PC-3 (cell line): ENCODE measurements at regions not wholly inside any gene's neighbourhood (a gene's known extent, or its start where the extent isn't known, plus 50 kb on each side); places are given as distances from the start of the nearest gene placed in this dataset.

Experiments
- ATAC-seq: fragments of 200-7000 bp; cut with Tn5 transposase; 2 replicates; pipeline ENCODE4 v1.9.1; 2020; ENCODE audit warnings: mild to moderate bottlenecking, moderate library complexity
- BruUV-seq: library from RNA; stranded (reverse); fragments of 400-500 nt; replicated peaks from 2 replicates; lab custom pipeline; 2021; lab: Mats Ljungman, UMichigan
- CTCF ChIA-PET: fragments of 300-600 bp; sonication (Branson Sonifier 250); formaldehyde crosslinking; loops from one replicate; lab custom pipeline; 2022; ENCODE audit warnings: antibody characterized with exemption; lab: Charles Lee
- POLR2A ChIA-PET: fragments of 300-600 bp; sonication (Branson Sonifier 250); formaldehyde crosslinking; loops from one replicate; lab custom pipeline; 2022; ENCODE audit warnings: antibody characterized with exemption; ENCODE audit not compliant: unreplicated experiment; lab: Charles Lee
- DNase-seq: peaks from one replicate; pipeline ENCODE4 v3.0.0-alpha.2; 2015
- H2AFZ ChIP-seq: fragments of 300-600 bp; sonication (generic); 2 replicates; pipeline ENCODE4 v1.6.0; 2016; ENCODE audit warnings: antibody characterized with exemption, low read length
- H3F3A ChIP-seq: fragments of 300-600 bp; sonication (generic); one replicate; pipeline ENCODE4 v1.6.0; 2017; ENCODE audit warnings: antibody characterized with exemption, low read length, control low read depth, mild to moderate bottlenecking; ENCODE audit not compliant: unreplicated experiment
- H3K27ac ChIP-seq: fragments of 300-600 bp; sonication (generic); 2 replicates; pipeline ENCODE4 v1.5.1; 2016; ENCODE audit warnings: mild to moderate bottlenecking, low read length
- H3K27me3 ChIP-seq: fragments of 300-600 bp; sonication (generic); 2 replicates; pipeline ENCODE4 v1.6.1; 2016; ENCODE audit warnings: low read length, mixed read lengths
- H3K36me3 ChIP-seq: fragments of 300-600 bp; sonication (generic); 2 replicates; pipeline ENCODE4 v1.6.1; 2016; ENCODE audit warnings: low read depth, mixed run types, low read length, mixed read lengths
- H3K4me1 ChIP-seq: fragments of 300-600 bp; sonication (generic); 2 replicates; pipeline ENCODE4 v1.5.1; 2016; ENCODE audit warnings: low read length; ENCODE audit not compliant: insufficient read depth
- H3K4me2 ChIP-seq: fragments of 300-600 bp; sonication (generic); 2 replicates; pipeline ENCODE4 v1.6.0; 2016; ENCODE audit warnings: low read length
- H3K4me3 ChIP-seq: fragments of 300-600 bp; sonication (generic); 2 replicates; pipeline ENCODE4 v1.5.1; 2016; ENCODE audit warnings: mild to moderate bottlenecking, low read length, mixed read lengths
- H3K79me2 ChIP-seq: fragments of 300-600 bp; sonication (generic); 2 replicates; pipeline ENCODE4 v1.6.1; 2017; ENCODE audit warnings: low read length, mixed read lengths
- H3K9ac ChIP-seq: fragments of 300-600 bp; sonication (generic); 2 replicates; pipeline ENCODE4 v1.6.0; 2016; ENCODE audit warnings: mild to moderate bottlenecking, low read length
- H3K9me2 ChIP-seq: fragments of 300-600 bp; sonication (generic); replicated peaks from 2 replicates; pipeline ENCODE4 v1.6.1; 2016; ENCODE audit warnings: mixed run types, low read length, mixed read lengths
- H3K9me3 ChIP-seq: fragments of 300-600 bp; sonication (generic); 2 replicates; pipeline ENCODE4 v1.6.1; 2016; ENCODE audit warnings: low read length, mixed read lengths
- H4K20me1 ChIP-seq: fragments of 300-600 bp; sonication (generic); 2 replicates; pipeline ENCODE4 v1.6.1; 2016; ENCODE audit warnings: low read length, mixed read lengths
- EZH2 ChIP-seq: fragments of 300-600 bp; sonication (generic); IDR thresholded peaks from one replicate; pipeline ENCODE4 v1.6.1; 2017; ENCODE audit warnings: antibody characterized with exemption, mild to moderate bottlenecking, low read length; ENCODE audit not compliant: unreplicated experiment
- EZH2phosphoT487 ChIP-seq: fragments of 300-600 bp; sonication (generic); IDR thresholded peaks from 2 replicates; pipeline ENCODE4 v1.6.1; 2018; ENCODE audit warnings: mild to moderate bottlenecking, antibody characterized with exemption, low read length, borderline replicate concordance
- intact Hi-C: fragments of 100-400 bp; cut with micrococcal nuclease; formaldehyde crosslinking; loops from 2 replicates; pipeline ENCODE4 v1.9.0; 2023
- TF ChIP-seq, protein P1 (sequence below): fragments of 300-600 bp; sonication (generic); conservative IDR thresholded peaks from 2 replicates; pipeline ENCODE4 v1.5.1; 2017; ENCODE audit warnings: antibody characterized with exemption, low read depth, mild to moderate bottlenecking, low read length

DNA sequence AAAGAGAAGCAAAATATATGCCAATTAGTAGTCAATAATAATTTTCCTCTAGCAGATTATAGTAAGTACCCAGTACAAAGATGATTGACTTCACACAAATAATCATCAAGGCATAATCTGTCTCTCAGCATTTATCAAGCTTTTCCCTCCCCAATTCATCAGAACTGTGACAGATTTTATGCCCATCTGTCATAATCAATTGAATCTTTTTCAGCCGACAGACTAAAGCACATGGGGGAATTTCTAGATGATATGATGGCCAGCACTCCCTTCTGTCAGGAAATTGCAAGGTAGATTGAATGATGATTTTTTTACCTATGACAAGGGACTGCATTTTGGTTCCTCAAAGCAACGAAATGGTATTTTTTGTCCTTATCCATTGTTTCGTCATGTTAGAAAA lies 227.1 kb upstream of the CYLC2 start:
- no peaks in the 10 kb centered on the region for H3K36me3 ChIP-seq
- CTCF ChIA-PET = no interaction called here
- no peak overlapping the region for H3K9ac ChIP-seq
- H3K27ac ChIP-seq = no peak overlapping the region
- no peak for DNase-seq
- no peak overlapping the region for H3K4me3 ChIP-seq
- no peaks in the 10 kb centered on the region for H3K9me3 ChIP-seq
- no peak overlapping the region for H3K4me2 ChIP-seq
- no peak overlapping the region for H2AFZ ChIP-seq
- no peak for ATAC-seq
- no TSS peak for BruUV-seq
- H3K27me3 ChIP-seq = no peaks in the 10 kb centered on the region
- no peaks in the 10 kb centered on the region for H3K4me1 ChIP-seq
- H3K9me2 ChIP-seq = no peaks in the 10 kb centered on the region
- no peaks in the 10 kb centered on the region for H3K79me2 ChIP-seq
- TF ChIP-seq EZH2phosphoT487 (no peak), EZH2 (no peak)
- TF ChIP-seq, protein P1, sequence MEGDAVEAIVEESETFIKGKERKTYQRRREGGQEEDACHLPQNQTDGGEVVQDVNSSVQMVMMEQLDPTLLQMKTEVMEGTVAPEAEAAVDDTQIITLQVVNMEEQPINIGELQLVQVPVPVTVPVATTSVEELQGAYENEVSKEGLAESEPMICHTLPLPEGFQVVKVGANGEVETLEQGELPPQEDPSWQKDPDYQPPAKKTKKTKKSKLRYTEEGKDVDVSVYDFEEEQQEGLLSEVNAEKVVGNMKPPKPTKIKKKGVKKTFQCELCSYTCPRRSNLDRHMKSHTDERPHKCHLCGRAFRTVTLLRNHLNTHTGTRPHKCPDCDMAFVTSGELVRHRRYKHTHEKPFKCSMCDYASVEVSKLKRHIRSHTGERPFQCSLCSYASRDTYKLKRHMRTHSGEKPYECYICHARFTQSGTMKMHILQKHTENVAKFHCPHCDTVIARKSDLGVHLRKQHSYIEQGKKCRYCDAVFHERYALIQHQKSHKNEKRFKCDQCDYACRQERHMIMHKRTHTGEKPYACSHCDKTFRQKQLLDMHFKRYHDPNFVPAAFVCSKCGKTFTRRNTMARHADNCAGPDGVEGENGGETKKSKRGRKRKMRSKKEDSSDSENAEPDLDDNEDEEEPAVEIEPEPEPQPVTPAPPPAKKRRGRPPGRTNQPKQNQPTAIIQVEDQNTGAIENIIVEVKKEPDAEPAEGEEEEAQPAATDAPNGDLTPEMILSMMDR = no peak
- POLR2A ChIA-PET = no interaction called here
- no peaks in the 10 kb centered on the region for H4K20me1 ChIP-seq
- intact Hi-C loops = no loop called here
- H3F3A ChIP-seq = no peaks in the 10 kb centered on the region

DNA sequence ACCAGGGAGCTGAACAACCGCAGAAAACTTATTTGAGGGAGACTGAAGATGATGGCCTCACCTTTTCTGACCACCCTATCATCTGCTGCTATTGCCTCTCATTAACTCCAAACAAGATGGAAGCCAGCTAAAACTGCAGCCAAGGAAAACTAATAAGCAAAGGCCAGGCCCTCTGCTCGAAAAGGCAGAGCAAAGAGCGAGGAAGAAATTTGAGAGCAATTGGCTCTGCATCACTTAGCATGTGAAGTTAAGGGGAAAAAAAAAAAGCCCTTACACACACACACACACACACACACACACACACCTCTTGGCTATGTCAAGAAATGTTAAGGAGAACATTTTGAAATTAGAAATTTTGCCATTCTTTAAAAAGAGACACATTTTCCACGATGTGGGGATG lies 228.1 kb upstream of the CYLC2 start:
- CTCF ChIA-PET = no interaction called here
- intact Hi-C loops = no loop called here
- POLR2A ChIA-PET = no interaction called here
- Histone ChIP-seq H3F3A (no peaks in the 10 kb centered on the region), H3K79me2 (no peaks in the 10 kb centered on the region), H3K27ac (no peak overlapping the region), H3K4me1 (no peaks in the 10 kb centered on the region), H3K9me3 (no peaks in the 10 kb centered on the region), H3K4me2 (no peak overlapping the region), H3K9ac (no peak overlapping the region), H3K27me3 (no peaks in the 10 kb centered on the region), H3K4me3 (no peak overlapping the region), H3K9me2 (no peaks in the 10 kb centered on the region), H3K36me3 (no peaks in the 10 kb centered on the region), H4K20me1 (no peaks in the 10 kb centered on the region), H2AFZ (no peak overlapping the region)
- BruUV-seq = no TSS peak
- ATAC-seq = no peak
- TF ChIP-seq EZH2 = no peak
- no peak for TF ChIP-seq EZH2phosphoT487
- TF ChIP-seq, protein P1 = no peak
- no peak for DNase-seq

DNA sequence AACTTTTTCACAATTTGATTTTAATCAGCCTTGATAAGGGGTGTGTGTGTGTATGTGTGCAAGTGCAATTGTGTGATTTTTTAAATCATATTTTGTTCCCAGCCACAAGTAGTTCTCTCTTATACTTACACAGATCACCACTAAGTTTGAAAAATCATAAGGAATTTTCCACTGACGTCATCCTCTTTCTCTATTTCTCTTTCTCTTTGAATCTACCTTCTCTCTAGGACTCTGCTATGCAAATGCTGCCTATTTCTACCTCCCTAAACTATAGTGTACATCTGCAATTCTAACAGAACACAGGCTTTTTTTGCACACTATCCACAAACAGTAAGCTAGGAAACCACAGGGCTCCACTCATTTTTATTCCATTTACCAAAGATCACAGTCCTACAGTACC lies 254.6 kb upstream of the CYLC2 start:
- POLR2A ChIA-PET = no interaction called here
- CTCF ChIA-PET = no interaction called here
- TF ChIP-seq EZH2phosphoT487 (no peak), EZH2 (no peak)
- TF ChIP-seq, protein P1 = no peak

More for the DNA sequence above, 254.6 kb upstream of the CYLC2 start:
- Histone ChIP-seq H3K9me2 (no peaks in the 10 kb centered on the region), H2AFZ (no peak overlapping the region), H3K27ac (no peak overlapping the region), H3K4me1 (no peaks in the 10 kb centered on the region), H3K79me2 (no peaks in the 10 kb centered on the region), H3K9me3 (no peaks in the 10 kb centered on the region), H4K20me1 (no peaks in the 10 kb centered on the region), H3F3A (no peaks in the 10 kb centered on the region), H3K4me2 (no peak overlapping the region), H3K4me3 (no peak overlapping the region), H3K9ac (no peak overlapping the region), H3K36me3 (no peaks in the 10 kb centered on the region), H3K27me3 (no peaks in the 10 kb centered on the region)
- intact Hi-C loops = no loop called here
- ATAC-seq = no peak
- no TSS peak for BruUV-seq
- no peak for DNase-seq
